ACC112 (cell line): ENCODE measurements at regions not wholly inside any gene's neighbourhood (a gene's known extent, or its start where the extent isn't known, plus 50 kb on each side); places are given as distances from the start of the nearest gene placed in this dataset.

Experiments
- H2AFZ ChIP-seq: fragments of 200-600 bp; sonication (generic); one replicate; pipeline ENCODE4 v1.6.0; 2017; ENCODE audit warnings: antibody characterized with exemption, low read length; ENCODE audit not compliant: unreplicated experiment
- H3K27ac ChIP-seq: fragments of 200-600 bp; sonication (generic); 2 replicates; pipeline ENCODE4 v1.5.1; 2014; ENCODE audit warnings: low read depth, mild to moderate bottlenecking, antibody characterized with exemption, low read length, moderate library complexity
- H3K27me3 ChIP-seq: fragments of 200-600 bp; sonication (generic); 2 replicates; pipeline ENCODE4 v1.6.1; 2014; ENCODE audit warnings: mild to moderate bottlenecking, antibody characterized with exemption, low read length, moderate library complexity, mixed read lengths; ENCODE audit not compliant: insufficient read depth
- H3K36me3 ChIP-seq: fragments of 200-600 bp; sonication (generic); 2 replicates; pipeline ENCODE4 v1.6.1; 2016; ENCODE audit warnings: mild to moderate bottlenecking, antibody characterized with exemption, low read length, moderate library complexity, mixed read lengths; ENCODE audit not compliant: insufficient read depth
- H3K4me1 ChIP-seq: fragments of 200-600 bp; sonication (generic); one replicate; pipeline ENCODE4 v1.6.1; 2016; ENCODE audit warnings: low read length, mixed read lengths; ENCODE audit not compliant: insufficient read depth, unreplicated experiment, control insufficient read depth
- H3K4me3 ChIP-seq: fragments of 200-600 bp; sonication (generic); 2 replicates; pipeline ENCODE4 v1.5.1; 2014; ENCODE audit warnings: mild to moderate bottlenecking, low read depth, low read length
- H3K79me2 ChIP-seq: fragments of 200-600 bp; sonication (generic); one replicate; pipeline ENCODE4 v1.6.0; 2016; ENCODE audit warnings: low read length; ENCODE audit not compliant: control insufficient read depth, unreplicated experiment, insufficient read depth

- no peak overlapping the region for H2AFZ ChIP-seq
- no peaks in the 10 kb centered on the region for H3K4me1 ChIP-seq
- H3K79me2 ChIP-seq = no peaks in the 10 kb centered on the region
- H3K36me3 ChIP-seq = no peaks in the 10 kb centered on the region
- H3K27ac ChIP-seq = no peak overlapping the region
- H3K27me3 ChIP-seq = no peaks in the 10 kb centered on the region
- H3K4me3 ChIP-seq = no peak overlapping the region
Observed at GRCh38 chr3:94946683-94947082, 883.8 kb downstream of the NSUN3 start.

- Histone ChIP-seq H3K27ac (no peak overlapping the region), H3K27me3 (no peaks in the 10 kb centered on the region), H3K4me1 (no peaks in the 10 kb centered on the region), H3K79me2 (no peaks in the 10 kb centered on the region), H2AFZ (no peak overlapping the region), H3K36me3 (no peaks in the 10 kb centered on the region), H3K4me3 (no peak overlapping the region)
Observed at GRCh38 chr3:94961423-94962100, 898.7 kb downstream of the NSUN3 start.

DNA sequence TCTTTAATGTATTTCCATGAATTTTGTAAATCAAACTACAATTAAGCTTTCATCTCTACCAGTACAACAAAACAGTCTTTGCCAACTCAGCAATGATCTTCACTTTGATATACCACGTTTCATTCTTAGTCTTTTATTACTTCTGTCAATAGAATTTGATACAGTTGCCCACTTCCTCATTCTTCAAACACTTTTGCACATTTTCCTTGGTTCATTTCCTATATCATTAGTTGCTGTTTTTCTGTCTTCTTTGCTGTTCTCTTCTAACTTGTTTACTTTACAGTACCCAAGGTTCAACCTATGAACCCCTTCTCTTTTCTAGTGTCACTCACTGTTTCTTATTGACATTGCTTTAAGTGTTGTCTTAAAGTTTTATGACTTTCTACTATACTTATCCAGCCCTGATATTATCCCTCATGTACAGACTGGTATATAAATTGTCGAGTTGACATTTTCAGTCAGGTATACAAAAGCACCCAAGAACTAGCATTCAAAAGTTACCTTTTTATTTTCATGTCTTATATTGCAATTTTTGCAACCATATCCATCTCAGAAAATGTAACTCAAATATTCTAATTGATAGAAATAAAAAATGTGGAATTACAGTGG lies 903.1 kb downstream of the NSUN3 start:
- no peaks in the 10 kb centered on the region for H3K27me3 ChIP-seq
- H2AFZ ChIP-seq = no peak overlapping the region

DNA sequence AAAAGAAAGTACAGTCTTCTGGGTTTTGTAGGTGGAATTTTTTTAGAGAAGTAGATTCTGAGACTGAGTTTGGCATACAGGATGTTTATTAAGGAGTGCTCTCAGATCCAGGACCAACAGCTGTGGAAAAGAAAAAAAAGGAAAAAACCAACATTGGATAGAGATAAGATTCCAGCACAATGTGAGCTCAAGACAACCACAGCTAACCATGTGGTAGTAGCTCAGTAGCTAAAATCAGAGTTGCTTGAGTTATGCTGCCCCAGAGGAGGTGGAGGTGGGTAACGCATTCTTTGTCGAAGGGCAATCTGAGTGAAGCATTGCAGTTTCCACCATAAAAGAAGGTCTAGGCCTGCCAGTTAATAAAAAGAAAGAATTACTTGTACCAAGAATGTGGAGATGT lies 904.3 kb downstream of the NSUN3 start:
- no peaks in the 10 kb centered on the region for H3K4me1 ChIP-seq
- no peaks in the 10 kb centered on the region for H3K27me3 ChIP-seq

More for the DNA sequence above, 903.1 kb downstream of the NSUN3 start:
- Histone ChIP-seq H3K4me3 (no peak overlapping the region), H3K36me3 (no peaks in the 10 kb centered on the region), H3K79me2 (no peaks in the 10 kb centered on the region), H3K4me1 (no peaks in the 10 kb centered on the region), H3K27ac (no peak overlapping the region)

GRCh38 chr3:94968519-94968918 lies 905.7 kb downstream of the NSUN3 start:
- no peak overlapping the region for H3K27ac ChIP-seq
- H3K4me3 ChIP-seq = no peak overlapping the region
- no peak overlapping the region for H2AFZ ChIP-seq
- no peaks in the 10 kb centered on the region for H3K36me3 ChIP-seq
- H3K27me3 ChIP-seq = no peaks in the 10 kb centered on the region
- no peaks in the 10 kb centered on the region for H3K4me1 ChIP-seq
- H3K79me2 ChIP-seq = no peaks in the 10 kb centered on the region

More for the DNA sequence above, 904.3 kb downstream of the NSUN3 start:
- Histone ChIP-seq H3K79me2 (no peaks in the 10 kb centered on the region), H2AFZ (no peak overlapping the region), H3K27ac (no peak overlapping the region), H3K4me3 (no peak overlapping the region), H3K36me3 (no peaks in the 10 kb centered on the region)

- Histone ChIP-seq H3K4me1 (no peaks in the 10 kb centered on the region), H2AFZ (no peak overlapping the region), H3K79me2 (no peaks in the 10 kb centered on the region), H3K4me3 (no peak overlapping the region), H3K36me3 (no peaks in the 10 kb centered on the region), H3K27ac (no peak overlapping the region), H3K27me3 (no peaks in the 10 kb centered on the region)
Observed at GRCh38 chr3:94972066-94972465, 909.2 kb downstream of the NSUN3 start.

GRCh38 chr3:94978084-94978483 lies 915.2 kb downstream of the NSUN3 start:
- Histone ChIP-seq H3K79me2 (no peaks in the 10 kb centered on the region), H3K27ac (no peak overlapping the region), H3K4me1 (no peaks in the 10 kb centered on the region), H3K36me3 (no peaks in the 10 kb centered on the region), H3K4me3 (no peak overlapping the region), H2AFZ (no peak overlapping the region), H3K27me3 (no peaks in the 10 kb centered on the region)

DNA sequence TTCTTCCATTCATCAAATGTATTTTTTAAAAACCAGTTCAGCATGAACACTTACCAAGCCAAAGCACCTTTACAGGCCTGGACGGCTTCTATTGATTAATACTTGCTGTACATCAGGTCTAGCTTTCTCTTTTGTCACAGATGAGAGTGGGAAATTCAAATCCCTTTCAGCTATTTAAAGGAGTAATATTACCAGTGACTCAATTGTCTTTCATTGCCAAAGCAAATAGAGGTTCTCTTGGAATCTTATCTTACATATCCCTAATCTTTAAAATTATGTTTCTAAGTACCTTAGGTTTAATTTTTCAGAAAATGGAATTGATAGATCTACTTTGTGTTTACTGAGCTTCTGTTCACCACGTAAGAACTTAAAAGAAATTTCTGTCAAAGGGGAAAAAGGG lies 922.9 kb downstream of the NSUN3 start:
- H3K4me1 ChIP-seq = no peaks in the 10 kb centered on the region
- H3K27ac ChIP-seq = no peak overlapping the region

GRCh38 chr3:94990952-94991705 lies 928.3 kb downstream of the NSUN3 start:
- no peak overlapping the region for H3K27ac ChIP-seq
- no peak overlapping the region for H2AFZ ChIP-seq
- H3K4me1 ChIP-seq = no peaks in the 10 kb centered on the region
- H3K36me3 ChIP-seq = no peaks in the 10 kb centered on the region
- no peak overlapping the region for H3K4me3 ChIP-seq
- H3K27me3 ChIP-seq = no peaks in the 10 kb centered on the region
- H3K79me2 ChIP-seq = no peaks in the 10 kb centered on the region

More for the DNA sequence above, 922.9 kb downstream of the NSUN3 start:
- no peak overlapping the region for H3K4me3 ChIP-seq
- no peak overlapping the region for H2AFZ ChIP-seq
- H3K27me3 ChIP-seq = no peaks in the 10 kb centered on the region
- no peaks in the 10 kb centered on the region for H3K79me2 ChIP-seq
- H3K36me3 ChIP-seq = no peaks in the 10 kb centered on the region

- Histone ChIP-seq H3K4me3 (no peak overlapping the region), H3K27me3 (no peaks in the 10 kb centered on the region), H3K27ac (no peak overlapping the region), H3K4me1 (no peaks in the 10 kb centered on the region), H2AFZ (no peak overlapping the region), H3K79me2 (no peaks in the 10 kb centered on the region), H3K36me3 (no peaks in the 10 kb centered on the region)
Observed at GRCh38 chr3:94996743-94997142, 933.9 kb downstream of the NSUN3 start.
